Motor neuron (in vitro differentiated cells): ENCODE measurements at regions not wholly inside any gene's neighbourhood (a gene's known extent, or its start where the extent isn't known, plus 50 kb on each side); places are given as distances from the start of the nearest gene placed in this dataset.
"Not testable (repeated sequence)": the region's sequence is repeated elsewhere in the genome, so short reads cannot be mapped to it uniquely, and the experiment has no call there.

ENCODE experiments used
- ATAC-seq, 8 experiments: fragments of 200-7000 bp; cut with Tn5 transposase; replicated peaks in 6 of 8; 2 replicates each; pipeline ENCODE4 v1.8.0; 2021; ENCODE audit warnings: mild to moderate bottlenecking in 8 of 8, moderate library complexity in 8 of 8
- H3K27ac ChIP-seq, 2 donors: fragments of 250-450 bp; sonication (Bioruptor Pico); 2 replicates each; pipeline ENCODE4 v1.9.0; 2021; ENCODE audit warnings: antibody characterized with exemption in 2 of 2, mild to moderate bottlenecking in 2 of 2, moderate library complexity in 1 of 2
- H3K4me1 ChIP-seq, 2 donors: fragments of 250-450 bp; sonication (Bioruptor Pico); replicated peaks in 1 of 2; 2 replicates each; pipeline ENCODE4 v1.6.1; 2021; ENCODE audit warnings: antibody characterized with exemption in 2 of 2, mild to moderate bottlenecking in 2 of 2, moderate library complexity in 1 of 2
- H3K4me3 ChIP-seq, 5 donors: fragments of 250-450 bp; sonication (Bioruptor Pico); 2 replicates each; pipeline ENCODE4 v1.9.0; 2021; ENCODE audit warnings: antibody characterized with exemption in 5 of 5, mild to moderate bottlenecking in 5 of 5, moderate library complexity in 4 of 5
- WGBS, 10 experiments: fragments of 450-650 bp; shearing (Covaris generic); methylation state at CpG; one replicate each; pipeline ENCODE4 v1.0.0; 2022; 5-methylcytosine and 5-hydroxymethylcytosine counted together
- in situ Hi-C, 9 experiments: fragments of 400-800 bp; cut with MboI; loops; one replicate each; pipeline ENCODE4 v1.15.0; 2021; ENCODE audit warnings: low sequenced_read_pairs in 9 of 9, low pct_unique_long_range_greater_than_20kb in 2 of 9; ENCODE audit not compliant: unreplicated experiment in 9 of 9

DNA sequence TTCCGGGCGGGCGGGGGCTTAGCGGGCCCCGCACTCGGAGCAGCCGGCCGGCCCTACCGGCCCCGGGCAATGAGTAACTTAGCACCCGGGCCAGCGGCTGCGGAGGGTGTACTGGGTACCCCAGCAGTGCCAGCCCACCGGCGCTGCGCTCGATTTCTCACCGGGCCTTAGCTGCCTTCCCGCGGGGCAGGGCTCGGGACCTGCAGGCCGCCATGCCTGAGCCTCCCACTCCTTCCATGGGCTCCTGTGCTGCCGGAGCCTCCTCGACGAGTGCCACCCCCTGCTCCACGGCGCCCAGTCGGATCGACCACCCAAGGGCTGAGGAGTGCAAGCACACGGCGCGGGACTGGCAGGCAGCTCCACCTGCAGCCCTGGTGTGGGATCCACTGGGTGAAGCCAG, 427.1 kb downstream of the NAF1 start:
- 100% methylated on average over 3 of the region's 32 CpGs; no CpG with 5 or more reads in 9 of the 10 experiments for WGBS, 10 experiments
- in situ Hi-C loops, H3K27ac ChIP-seq, H3K4me1 ChIP-seq, ATAC-seq, H3K4me3 ChIP-seq: not testable (repeated sequence)

DNA sequence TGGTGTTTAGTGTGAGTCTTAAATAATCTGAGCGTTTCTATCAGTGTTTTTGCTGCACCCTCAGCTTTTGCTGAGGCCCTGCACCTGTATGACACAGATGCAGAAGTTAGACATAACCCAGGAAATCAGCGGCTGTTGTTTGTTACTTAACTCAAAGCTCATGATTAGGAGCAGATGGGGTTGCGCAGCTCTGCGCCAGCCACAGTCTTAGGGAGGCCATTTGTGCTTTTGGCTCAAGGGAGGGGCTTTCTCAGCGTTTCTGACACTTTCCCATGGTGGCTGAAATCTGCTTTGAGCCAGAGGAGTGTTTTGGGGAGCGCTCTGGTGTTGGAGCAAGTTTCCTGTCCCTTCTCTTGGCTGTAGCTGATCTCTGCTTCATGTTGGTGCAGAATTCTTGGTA, 433.8 kb downstream of the NAF1 start:
- 0 to 100% (median 32%) methylated on average over 1 to 4 of the region's 6 CpGs; no CpG with 5 or more reads in 1 of the 10 experiments for WGBS, 10 experiments
- H3K4me3 ChIP-seq = no peak overlapping the region
- in situ Hi-C loops = no loop called here
- no peak overlapping the region for H3K27ac ChIP-seq
- no peak for ATAC-seq
- H3K4me1 ChIP-seq = no peaks in the 10 kb centered on the region

DNA sequence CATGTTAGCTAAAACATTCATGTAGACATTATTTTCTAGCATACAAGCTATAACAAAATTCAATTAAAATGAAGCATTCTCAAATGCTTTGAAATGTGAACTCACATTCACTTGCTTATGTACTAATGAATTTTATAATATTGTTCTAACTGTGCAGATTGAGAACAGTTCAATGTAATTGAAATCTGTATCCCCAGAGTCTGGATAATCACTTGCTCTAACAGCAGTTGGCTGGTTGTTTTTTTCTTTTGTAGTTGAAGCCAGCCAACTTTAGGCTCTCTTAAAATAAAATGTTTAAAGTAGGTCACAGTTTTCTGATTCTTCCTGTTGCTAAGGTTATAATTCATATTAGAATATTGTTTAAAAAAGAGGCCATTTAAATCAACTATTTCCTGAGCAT, 438.9 kb downstream of the NAF1 start:
- ATAC-seq = no peak
- in situ Hi-C loops = no loop called here
- H3K4me3 ChIP-seq = no peak overlapping the region
- no peaks in the 10 kb centered on the region for H3K4me1 ChIP-seq
- H3K27ac ChIP-seq = no peak overlapping the region

DNA sequence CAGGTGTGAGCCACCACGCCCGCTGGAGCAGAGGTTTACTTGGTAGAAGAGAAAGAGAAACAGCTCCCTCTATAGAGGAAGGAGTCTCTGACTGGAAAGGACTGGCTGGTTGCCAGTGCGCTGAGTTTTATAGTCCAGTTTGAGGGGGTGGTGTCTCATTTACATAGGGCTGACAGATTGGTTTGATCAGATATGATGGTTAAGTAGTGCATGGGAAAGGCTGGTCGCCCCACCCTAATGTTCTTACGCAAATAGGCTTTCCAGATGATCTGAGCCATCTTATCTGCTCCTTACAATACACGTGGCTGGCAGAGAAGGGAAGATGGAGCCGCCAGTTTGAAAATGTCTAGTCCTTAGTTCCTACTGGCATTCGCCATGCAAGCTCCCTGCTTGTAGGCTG, 439.5 kb downstream of the NAF1 start:
- ATAC-seq = peak in 1 of 8 experiments; percentile 13
- Histone ChIP-seq H3K27ac (no peak overlapping the region), H3K4me1 (no peaks in the 10 kb centered on the region), H3K4me3 (no peak overlapping the region)
- 0 to 93% (median 81%) methylated on average over 1 to 5 of the region's 8 CpGs for WGBS, 10 experiments
- in situ Hi-C loops = no loop called here

DNA sequence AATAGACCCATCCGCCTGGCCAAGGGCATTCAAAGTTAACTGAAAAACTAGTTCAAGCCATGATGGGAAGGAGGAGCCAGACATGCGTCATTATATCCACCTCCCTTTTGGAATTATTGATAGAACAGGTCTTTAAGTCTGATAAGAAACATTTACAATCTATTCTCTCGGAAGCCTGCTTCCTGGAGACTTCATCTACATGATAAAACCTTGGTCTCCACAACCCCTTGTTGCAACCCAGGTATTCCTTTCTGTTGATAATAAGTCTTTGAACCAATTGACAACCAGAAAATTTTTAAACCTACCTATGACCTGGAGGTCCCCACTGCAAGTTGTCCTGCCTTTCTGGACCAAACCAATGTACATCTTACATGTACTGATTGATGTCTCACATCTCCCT, 451.3 kb downstream of the NAF1 start:
- WGBS, 10 experiments = 13 to 100% (median 63%) methylated on average over 1 to 3 of the region's 3 CpGs; no CpG with 5 or more reads in 1 of the 10 experiments
- no peak overlapping the region for H3K4me3 ChIP-seq
- H3K4me1 ChIP-seq = no peaks in the 10 kb centered on the region
- no peak for ATAC-seq
- no peak overlapping the region for H3K27ac ChIP-seq
- in situ Hi-C loops = no loop called here

DNA sequence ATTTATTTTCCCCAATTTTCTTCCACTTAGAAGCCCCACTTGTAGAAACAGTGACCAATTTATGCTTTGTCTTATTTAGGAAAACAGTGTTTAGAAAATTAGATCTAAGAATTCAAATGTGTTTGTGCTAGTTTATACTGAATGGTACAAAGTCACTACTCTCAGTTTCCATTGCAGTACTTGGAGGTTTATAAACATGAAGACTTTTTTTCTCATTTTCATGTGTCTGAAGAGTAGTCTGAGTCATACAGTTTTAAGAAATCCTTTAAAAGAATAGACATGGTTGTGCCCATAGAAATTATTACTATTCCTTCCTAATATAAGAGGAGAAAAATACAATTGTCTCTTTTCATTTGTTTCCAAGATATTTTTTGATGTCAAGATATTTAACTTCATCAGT, 458.7 kb downstream of the NAF1 start:
- H3K27ac ChIP-seq = no peak overlapping the region
- no peak for ATAC-seq
- no peaks in the 10 kb centered on the region for H3K4me1 ChIP-seq
- in situ Hi-C loops = no loop called here
- no peak overlapping the region for H3K4me3 ChIP-seq

DNA sequence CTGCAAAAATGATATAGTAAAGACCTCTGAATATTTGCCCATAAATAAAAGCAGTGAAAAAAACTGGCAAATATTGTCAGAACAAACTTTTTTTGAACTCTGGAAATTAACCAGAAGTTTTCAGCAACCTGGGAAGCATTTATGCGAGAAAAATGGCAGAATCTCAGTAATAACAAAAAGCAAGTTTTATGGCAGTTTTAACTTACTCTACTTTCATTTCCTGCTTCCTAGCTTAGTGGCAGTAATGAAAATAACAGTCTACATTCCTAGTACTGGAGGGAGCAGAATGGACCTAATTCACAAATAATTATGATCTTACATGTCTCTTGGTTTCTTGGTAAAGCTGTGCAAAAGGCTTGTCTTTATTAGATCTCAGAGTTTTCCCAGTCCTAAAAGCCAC, 460.1 kb downstream of the NAF1 start:
- Histone ChIP-seq H3K27ac (no peak overlapping the region), H3K4me1 (no peaks in the 10 kb centered on the region), H3K4me3 (no peak overlapping the region)
- in situ Hi-C loops = no loop called here
- 0 to 100% (median 79%) methylated on average over 1 of the region's 1 CpG; no CpG with 5 or more reads in 2 of the 10 experiments for WGBS, 10 experiments
- ATAC-seq = no peak

DNA sequence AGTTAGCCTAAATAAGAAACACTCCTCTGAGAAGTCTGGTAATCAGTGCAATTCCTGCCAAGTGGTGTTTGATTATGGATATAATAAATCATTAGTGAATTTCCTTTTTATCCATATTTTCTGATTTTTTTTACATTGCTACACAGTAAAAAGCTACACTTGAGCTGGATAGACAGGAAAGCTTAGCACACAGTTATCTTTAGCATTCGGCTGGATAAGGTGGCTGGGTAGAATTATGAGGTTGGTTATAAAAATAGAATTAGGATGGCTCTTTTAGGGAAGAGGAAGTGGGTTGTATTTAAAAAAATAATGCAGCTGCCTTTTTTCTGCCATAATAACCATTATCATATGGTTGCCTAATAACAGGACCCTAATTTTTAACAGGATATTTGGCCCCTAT, 460.6 kb downstream of the NAF1 start:
- Histone ChIP-seq H3K4me3 (no peak overlapping the region), H3K4me1 (no peaks in the 10 kb centered on the region), H3K27ac (no peak overlapping the region)
- WGBS, 10 experiments = 29 to 100% (median 70%) methylated on average over 1 of the region's 1 CpG; no CpG with 5 or more reads in 4 of the 10 experiments
- no peak for ATAC-seq
- in situ Hi-C loops = no loop called here

DNA sequence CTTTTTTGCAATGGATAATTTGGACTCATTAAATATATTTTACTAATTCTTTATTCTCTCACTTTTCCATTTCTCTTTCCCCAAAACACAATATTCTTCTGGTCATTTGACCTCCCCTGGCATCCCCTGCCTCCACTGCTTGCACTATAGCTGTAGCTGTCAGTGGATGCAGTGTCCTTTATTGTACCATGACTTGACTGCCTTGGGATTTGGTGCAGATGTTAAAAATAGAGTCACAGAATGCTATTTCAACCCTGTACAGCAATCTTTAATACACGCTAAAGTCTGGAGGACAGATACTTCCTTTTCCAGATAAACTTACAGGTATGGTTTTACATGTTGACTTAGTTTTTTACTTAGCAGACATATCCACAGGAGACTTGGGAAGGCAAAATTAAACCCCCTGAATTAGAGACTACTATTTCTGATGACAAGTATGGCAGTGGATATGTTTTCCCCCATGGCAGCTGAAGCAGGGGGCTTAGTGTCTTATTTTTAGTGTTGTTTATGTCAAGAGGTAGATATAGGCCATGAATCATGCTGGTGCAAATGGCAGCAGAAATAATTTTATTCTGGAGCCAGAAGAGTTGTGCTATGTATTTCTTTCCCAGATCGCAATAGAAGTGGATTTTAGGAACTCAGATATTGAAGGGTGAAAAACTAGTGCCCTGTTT, 461.4 kb downstream of the NAF1 start:
- WGBS, 10 experiments = 19 to 100% (median 82%) methylated on average over 1 to 2 of the region's 2 CpGs
- ATAC-seq = no peak
- in situ Hi-C loops = no loop called here

DNA sequence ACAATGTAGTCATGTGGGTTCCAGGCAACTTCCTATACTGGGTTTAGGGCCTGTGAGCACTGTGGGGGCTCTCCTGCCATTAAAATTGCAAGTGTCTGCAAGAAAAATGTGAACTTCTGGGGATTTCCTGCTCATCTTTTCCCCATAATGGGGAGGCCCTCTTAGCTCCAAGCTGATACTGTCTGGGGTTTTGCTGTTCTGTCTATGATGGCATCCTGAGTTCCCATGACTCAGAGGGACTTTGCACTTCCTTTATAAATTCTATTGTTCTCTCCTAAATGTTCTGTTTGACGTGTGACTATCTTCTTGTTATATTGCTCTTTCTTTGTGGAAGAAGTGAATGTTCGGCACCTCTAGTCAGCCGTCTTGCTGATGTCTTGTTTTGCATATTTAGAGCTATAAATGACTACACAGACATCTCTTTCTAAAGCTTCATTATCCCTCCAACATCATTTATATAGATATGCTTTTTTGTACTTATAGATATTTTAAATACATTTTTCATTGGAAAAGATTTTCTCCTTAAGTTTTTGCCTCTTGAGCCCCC, 465.8 kb downstream of the NAF1 start:
- H3K4me3 ChIP-seq = no peak overlapping the region
- in situ Hi-C loops = no loop called here
- no peaks in the 10 kb centered on the region for H3K4me1 ChIP-seq
- WGBS, 10 experiments = 10 to 87% (median 72%) methylated on average over 2 to 3 of the region's 3 CpGs; no CpG with 5 or more reads in 2 of the 10 experiments
- H3K27ac ChIP-seq = no peak overlapping the region
- no peak for ATAC-seq

More for the DNA sequence above, 461.4 kb downstream of the NAF1 start:
- H3K27ac ChIP-seq = no peak overlapping the region
- H3K4me3 ChIP-seq = no peak overlapping the region
- no peaks in the 10 kb centered on the region for H3K4me1 ChIP-seq

DNA sequence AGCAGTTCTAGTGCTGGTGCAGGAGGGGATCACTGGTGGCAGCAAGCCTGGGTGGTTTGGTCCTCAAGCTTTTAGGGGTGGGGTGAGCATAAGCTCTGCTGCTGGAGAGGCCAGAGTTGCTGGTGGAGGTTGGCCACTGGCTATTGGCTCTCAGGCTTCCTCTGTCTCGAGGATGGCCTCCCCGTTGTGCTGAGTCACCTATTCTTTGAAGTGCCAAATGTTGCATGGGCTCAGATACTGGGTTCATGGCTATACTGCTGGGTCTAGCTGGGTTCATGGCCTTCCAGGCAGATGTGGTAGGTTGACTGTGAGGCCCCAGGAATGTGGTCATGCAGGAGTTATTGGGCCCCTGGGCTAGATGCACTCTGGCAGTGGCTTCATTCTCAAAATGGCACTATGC, 466.3 kb downstream of the NAF1 start:
- no peak for ATAC-seq
- Histone ChIP-seq H3K27ac (no peak overlapping the region), H3K4me3 (no peak overlapping the region), H3K4me1 (no peaks in the 10 kb centered on the region)
- 100% methylated on average over 1 to 2 of the region's 2 CpGs; no CpG with 5 or more reads in 8 of the 10 experiments for WGBS, 10 experiments
- in situ Hi-C loops = no loop called here

DNA sequence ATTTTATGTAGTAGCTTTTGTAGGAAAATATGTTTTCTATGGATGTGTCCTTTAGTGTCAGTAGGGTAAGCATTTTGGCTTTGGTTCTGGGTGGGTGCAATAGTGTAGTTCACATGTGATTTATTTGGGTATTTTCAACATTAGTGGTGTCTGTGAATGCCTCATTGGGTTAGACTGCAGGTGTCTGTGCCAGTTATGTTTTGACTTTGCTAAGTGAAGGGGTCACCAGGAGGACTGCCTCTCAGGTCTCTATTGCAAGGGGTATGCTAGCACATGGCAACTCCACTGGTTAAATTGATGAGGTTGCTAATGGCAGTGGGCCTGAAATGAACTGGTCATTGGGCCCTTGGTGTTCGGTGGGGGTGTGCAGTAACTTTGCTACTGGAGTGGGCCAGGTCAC, 467.1 kb downstream of the NAF1 start:
- whole genome bisulfite sequencing, 10 experiments = 20% methylated on average over 1 of the region's 1 CpG; no CpG with 5 or more reads in 9 of the 10 experiments
- Histone ChIP-seq H3K4me1 (no peaks in the 10 kb centered on the region), H3K27ac (no peak overlapping the region), H3K4me3 (no peak overlapping the region)
- no peak for ATAC-seq
- in situ Hi-C loops = no loop called here

DNA sequence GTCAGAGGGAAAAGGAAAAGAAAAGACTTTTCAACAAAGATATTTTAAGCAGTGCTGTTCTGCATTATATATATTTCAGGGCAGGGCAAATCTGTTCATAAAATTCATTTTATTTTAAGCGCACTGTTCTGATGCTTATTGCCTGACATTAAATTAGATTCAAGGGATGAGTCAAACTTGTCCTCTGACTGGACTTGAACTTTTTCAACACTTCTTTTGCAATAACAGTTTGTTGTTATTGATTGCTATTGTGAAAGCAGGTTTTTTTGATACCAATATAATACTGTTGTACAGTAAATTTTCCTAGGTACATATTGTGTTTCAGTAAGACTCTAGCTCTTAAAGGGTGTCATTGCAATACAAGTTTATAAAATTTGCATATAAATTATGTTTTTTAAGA, 481.3 kb downstream of the NAF1 start:
- Histone ChIP-seq H3K4me3 (no peak overlapping the region), H3K27ac (no peak overlapping the region), H3K4me1 (no peaks in the 10 kb centered on the region)
- ATAC-seq = peak in 1 of 8 experiments; percentile 57
- 64 to 100% (median 79%) methylated on average over 1 of the region's 1 CpG; no CpG with 5 or more reads in 2 of the 10 experiments for WGBS, 10 experiments
- in situ Hi-C loops = no loop called here

DNA sequence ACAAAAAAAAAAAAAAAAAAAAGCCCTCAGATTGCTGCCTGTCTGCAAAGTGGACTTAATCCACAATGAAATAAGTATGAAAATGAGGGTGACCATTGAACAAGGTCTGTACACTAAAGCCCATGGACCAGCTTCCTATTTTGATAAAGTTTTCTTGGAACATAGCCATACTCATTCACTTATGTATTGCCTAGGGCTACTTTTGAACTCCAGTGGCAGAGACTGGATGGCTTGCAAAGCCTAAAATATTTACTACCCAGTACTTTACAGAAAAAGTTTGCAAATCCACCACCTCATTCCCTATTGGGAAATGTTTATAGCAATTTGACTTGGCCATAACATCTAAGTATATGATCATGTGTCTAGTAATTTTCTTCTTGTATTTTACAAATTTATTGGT, 481.7 kb downstream of the NAF1 start:
- Histone ChIP-seq H3K4me1 (no peaks in the 10 kb centered on the region), H3K4me3 (no peak overlapping the region), H3K27ac (no peak overlapping the region)
- peak in 1 of 8 experiments; percentile 66 for ATAC-seq
- in situ Hi-C loops = no loop called here
